Mesendoderm (in vitro differentiated cells): ENCODE measurements at regions not wholly inside any gene's neighbourhood (a gene's known extent, or its start where the extent isn't known, plus 50 kb on each side); places are given as distances from the start of the nearest gene placed in this dataset.

ENCODE experiments used
- DNase-seq: peaks from one replicate; pipeline ENCODE4 v3.0.0; 2013
- H2AK5ac ChIP-seq: 2 replicates; pipeline ENCODE4 v1.6.1; 2013; ENCODE audit warnings: low read length, inconsistent platforms
- H2BK120ac ChIP-seq: 2 replicates; pipeline ENCODE4 v1.6.1; 2013; ENCODE audit warnings: low read depth, mild to moderate bottlenecking, low read length, moderate library complexity, mixed read lengths
- H2BK15ac ChIP-seq: replicated peaks from 2 replicates; pipeline ENCODE4 v1.6.1; 2013; ENCODE audit warnings: low read depth, mild to moderate bottlenecking, moderate library complexity
- H2BK5ac ChIP-seq: 2 replicates; pipeline ENCODE4 v1.6.1; 2013; ENCODE audit warnings: low read length, inconsistent platforms
- H3K18ac ChIP-seq: 2 replicates; pipeline ENCODE4 v1.6.1; 2013; ENCODE audit warnings: mild to moderate bottlenecking, low read length, mixed read lengths
- H3K23ac ChIP-seq: one replicate; pipeline ENCODE4 v1.6.1; 2013; ENCODE audit warnings: low read length
- H3K27ac ChIP-seq: 2 replicates; pipeline ENCODE4 v1.5.1; 2013; ENCODE audit warnings: low read depth, mild to moderate bottlenecking, inconsistent platforms, low read length, moderate library complexity
- H3K27me3 ChIP-seq: 2 replicates; pipeline ENCODE4 v1.6.1; 2013; ENCODE audit warnings: low read length, control low read depth, mild to moderate bottlenecking, inconsistent platforms; ENCODE audit not compliant: insufficient read depth, poor library complexity
- H3K36me3 ChIP-seq: 2 replicates; pipeline ENCODE4 v1.6.1; 2013; ENCODE audit warnings: low read length, inconsistent platforms; ENCODE audit not compliant: control insufficient read depth, insufficient read depth
- H3K4ac ChIP-seq: one replicate; pipeline ENCODE4 v1.6.1; 2013; ENCODE audit warnings: low read depth, mild to moderate bottlenecking, low read length, moderate library complexity
- H3K4me1 ChIP-seq: 2 replicates; pipeline ENCODE4 v1.6.1; 2013; ENCODE audit warnings: low read depth, low read length, inconsistent platforms; ENCODE audit not compliant: control insufficient read depth
- H3K4me2 ChIP-seq: 2 replicates; pipeline ENCODE4 v1.6.1; 2013; ENCODE audit warnings: low read length
- H3K4me3 ChIP-seq: 2 replicates; pipeline ENCODE4 v1.5.1; 2013; ENCODE audit warnings: mild to moderate bottlenecking, low read length
- H3K56ac ChIP-seq: one replicate; pipeline ENCODE4 v1.6.1; 2013; ENCODE audit warnings: low read length
- H3K79me1 ChIP-seq: 2 replicates; pipeline ENCODE4 v1.6.1; 2013; ENCODE audit warnings: low read length, inconsistent platforms
- H3K79me2 ChIP-seq: 2 replicates; pipeline ENCODE4 v1.6.1; 2013; ENCODE audit warnings: mild to moderate bottlenecking, low read length; ENCODE audit not compliant: control insufficient read depth, insufficient read depth
- H3K9ac ChIP-seq: 2 replicates; pipeline ENCODE4 v1.6.1; 2013; ENCODE audit warnings: low read length, inconsistent platforms
- H4K5ac ChIP-seq: one replicate; pipeline ENCODE4 v1.6.1; 2013; ENCODE audit warnings: low read length
- H4K8ac ChIP-seq: one replicate; pipeline ENCODE4 v1.6.1; 2013; ENCODE audit warnings: low read depth, mild to moderate bottlenecking, control low read depth, low read length, moderate library complexity
- WGBS: extraction: QIAGEN DNeasy Blood & Tissue Kit; methylation state at CpG from one replicate; pipeline ENCODE4 v1.1.7; 2013; ENCODE audit warnings: low lambda C conversion rate, missing lambda C conversion rate; ENCODE audit not compliant: insufficient coverage; ENCODE audit errors: extremely low coverage; 5-methylcytosine and 5-hydroxymethylcytosine counted together

DNA sequence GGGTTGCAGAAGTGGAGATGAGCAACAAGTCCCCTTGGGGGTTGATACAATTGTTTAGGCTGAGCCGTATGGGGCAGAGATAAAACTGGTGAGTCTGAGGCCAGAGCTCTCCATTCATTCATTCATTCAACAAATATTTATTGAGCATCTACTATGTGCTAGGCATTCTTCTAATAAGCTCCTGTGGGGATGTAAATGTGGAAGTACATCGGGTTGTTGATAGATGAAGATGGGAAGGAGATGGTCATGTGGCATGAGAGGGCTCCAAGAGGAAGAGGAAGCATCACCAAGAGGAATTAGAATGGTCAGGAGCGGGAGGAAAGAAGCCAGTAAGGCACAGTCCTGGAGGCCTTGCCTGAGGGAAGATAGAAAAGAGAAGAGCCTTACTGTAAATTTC lies 98.7 kb upstream of the MLN start:
- Histone ChIP-seq H4K8ac (no peak overlapping the region), H3K4me1 (peaks cover 8% of the 10 kb centered on the region), H3K56ac (no peak overlapping the region), H3K4me3 (no peak overlapping the region), H3K4ac (no peak overlapping the region), H3K4me2 (no peak overlapping the region), H2BK120ac (no peak overlapping the region), H3K9ac (no peak overlapping the region), H3K27me3 (no peaks in the 10 kb centered on the region), H3K27ac (no peak overlapping the region), H3K36me3 (no peaks in the 10 kb centered on the region), H2BK5ac (no peak overlapping the region), H3K79me2 (no peaks in the 10 kb centered on the region), H3K18ac (no peak overlapping the region), H3K23ac (no peak overlapping the region), H3K79me1 (no peaks in the 10 kb centered on the region), H2AK5ac (no peak overlapping the region), H4K5ac (no peak overlapping the region), H2BK15ac (no peak overlapping the region)
- WGBS = no CpG with 5 or more reads among the region's 3 CpGs
- no peak for DNase-seq

DNA sequence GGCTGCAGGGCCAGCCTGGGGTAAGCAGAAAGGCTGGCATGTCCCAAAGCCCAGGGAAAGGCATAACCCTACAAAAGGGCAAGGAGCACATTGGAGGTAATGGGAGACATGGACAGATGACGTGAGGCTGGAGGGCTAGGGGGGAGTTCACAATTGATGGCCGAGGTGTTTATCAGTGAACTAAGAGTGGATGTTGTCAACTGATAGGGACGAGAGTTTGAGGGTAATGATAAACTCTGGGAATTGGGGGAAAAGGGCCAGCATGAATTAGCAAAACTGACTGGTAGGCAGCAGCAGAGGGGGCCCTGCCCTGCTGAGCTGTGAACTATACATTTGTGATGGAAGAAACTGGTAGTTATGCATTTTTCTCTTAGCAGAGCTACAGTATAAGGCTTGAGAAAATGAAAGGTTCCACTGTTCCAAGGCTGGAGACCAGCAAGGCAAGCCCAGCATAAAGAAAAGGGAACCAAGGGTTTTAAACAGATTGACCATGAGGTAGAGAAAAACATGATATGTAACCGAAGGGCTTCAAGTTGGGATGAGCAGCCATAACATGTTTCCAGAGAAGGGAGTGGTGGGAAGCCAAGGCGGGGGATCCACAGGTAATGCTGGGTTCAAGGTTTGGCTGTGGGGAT lies 98.1 kb upstream of the MLN start:
- H3K4me1 ChIP-seq = peaks cover 8% of the 10 kb centered on the region
- no peak overlapping the region for H2BK15ac ChIP-seq
- H3K4me2 ChIP-seq = no peak overlapping the region
- H3K56ac ChIP-seq = peak overlapping the region; percentile 43
- no peak overlapping the region for H2BK120ac ChIP-seq
- no peak overlapping the region for H3K9ac ChIP-seq
- H3K79me2 ChIP-seq = no peaks in the 10 kb centered on the region
- H4K8ac ChIP-seq = no peak overlapping the region
- H2AK5ac ChIP-seq = no peak overlapping the region
- WGBS = no CpG with 5 or more reads among the region's 5 CpGs
- H3K27ac ChIP-seq = no peak overlapping the region
- H3K4ac ChIP-seq = no peak overlapping the region
- H3K4me3 ChIP-seq = no peak overlapping the region
- H3K18ac ChIP-seq = no peak overlapping the region
- H2BK5ac ChIP-seq = no peak overlapping the region
- H3K23ac ChIP-seq = no peak overlapping the region
- H4K5ac ChIP-seq = no peak overlapping the region
- DNase-seq = no peak
- no peaks in the 10 kb centered on the region for H3K27me3 ChIP-seq
- no peaks in the 10 kb centered on the region for H3K79me1 ChIP-seq
- H3K36me3 ChIP-seq = no peaks in the 10 kb centered on the region

DNA sequence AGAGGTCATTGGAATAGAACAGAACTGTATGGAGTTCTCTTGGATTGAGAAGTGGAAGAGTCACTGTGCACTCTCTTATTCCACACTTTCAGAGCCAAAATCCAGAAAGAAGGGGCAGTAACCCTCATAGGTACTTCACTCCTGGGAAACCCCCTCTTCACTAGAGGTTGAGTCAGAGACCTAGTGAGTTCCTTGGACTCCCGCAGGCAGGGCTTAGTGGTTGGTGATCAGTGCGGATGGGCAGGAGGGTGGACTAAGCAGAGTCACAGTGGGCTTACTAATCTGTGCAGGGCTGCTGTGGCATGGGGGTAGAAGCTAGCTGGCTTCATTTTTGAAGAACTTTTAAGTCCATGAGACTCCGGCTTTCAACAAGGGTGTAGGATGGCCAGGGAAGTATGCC lies 95.0 kb upstream of the MLN start:
- Histone ChIP-seq H3K23ac (no peak overlapping the region), H2BK120ac (no peak overlapping the region), H2AK5ac (no peak overlapping the region), H3K27ac (no peak overlapping the region), H3K4me2 (no peak overlapping the region), H3K79me2 (no peaks in the 10 kb centered on the region), H3K4me1 (peaks cover 12% of the 10 kb centered on the region), H3K36me3 (no peaks in the 10 kb centered on the region), H3K79me1 (no peaks in the 10 kb centered on the region), H3K18ac (no peak overlapping the region), H4K8ac (no peak overlapping the region), H4K5ac (no peak overlapping the region), H3K27me3 (no peaks in the 10 kb centered on the region), H3K9ac (no peak overlapping the region), H3K56ac (no peak overlapping the region), H2BK15ac (no peak overlapping the region), H2BK5ac (no peak overlapping the region), H3K4me3 (no peak overlapping the region), H3K4ac (no peak overlapping the region)
- WGBS = no CpG with 5 or more reads among the region's 3 CpGs
- no peak for DNase-seq

GRCh38 chr6:33897189-33897780 lies 93.5 kb upstream of the MLN start:
- no peaks in the 10 kb centered on the region for H3K36me3 ChIP-seq
- H3K79me2 ChIP-seq = no peaks in the 10 kb centered on the region
- H3K23ac ChIP-seq = no peak overlapping the region
- H3K9ac ChIP-seq = no peak overlapping the region
- H4K5ac ChIP-seq = no peak overlapping the region
- H2BK120ac ChIP-seq = no peak overlapping the region
- no peak overlapping the region for H2BK15ac ChIP-seq
- H3K56ac ChIP-seq = no peak overlapping the region
- no peak for DNase-seq
- no peaks in the 10 kb centered on the region for H3K79me1 ChIP-seq
- WGBS = no CpG with 5 or more reads among the region's 2 CpGs
- no peak overlapping the region for H2AK5ac ChIP-seq
- no peak overlapping the region for H4K8ac ChIP-seq
- H3K18ac ChIP-seq = no peak overlapping the region
- H3K4ac ChIP-seq = no peak overlapping the region
- no peaks in the 10 kb centered on the region for H3K27me3 ChIP-seq
- H3K27ac ChIP-seq = no peak overlapping the region
- peaks cover 12% of the 10 kb centered on the region for H3K4me1 ChIP-seq
- no peak overlapping the region for H3K4me3 ChIP-seq
- H2BK5ac ChIP-seq = no peak overlapping the region
- H3K4me2 ChIP-seq = no peak overlapping the region

GRCh38 chr6:33896391-33897188 lies 92.8 kb upstream of the MLN start:
- no peak for DNase-seq
- H3K36me3 ChIP-seq = no peaks in the 10 kb centered on the region
- no peaks in the 10 kb centered on the region for H3K79me2 ChIP-seq
- WGBS = no CpG with 5 or more reads among the region's 16 CpGs
- no peak overlapping the region for H3K27ac ChIP-seq
- H3K56ac ChIP-seq = no peak overlapping the region
- no peak overlapping the region for H4K8ac ChIP-seq
- no peak overlapping the region for H2BK15ac ChIP-seq
- H4K5ac ChIP-seq = no peak overlapping the region
- no peaks in the 10 kb centered on the region for H3K27me3 ChIP-seq
- no peak overlapping the region for H3K18ac ChIP-seq
- peaks cover 9% of the 10 kb centered on the region for H3K4me1 ChIP-seq
- no peak overlapping the region for H3K4me2 ChIP-seq
- no peak overlapping the region for H3K9ac ChIP-seq
- H2AK5ac ChIP-seq = no peak overlapping the region
- H3K4me3 ChIP-seq = no peak overlapping the region
- no peak overlapping the region for H3K4ac ChIP-seq
- no peak overlapping the region for H2BK5ac ChIP-seq
- H3K23ac ChIP-seq = no peak overlapping the region
- no peak overlapping the region for H2BK120ac ChIP-seq
- no peaks in the 10 kb centered on the region for H3K79me1 ChIP-seq
